HuH-7 (cell line): ENCODE measurements at regions not wholly inside any gene's neighbourhood (a gene's known extent, or its start where the extent isn't known, plus 50 kb on each side); places are given as distances from the start of the nearest gene placed in this dataset.

Experiments used
- DNase-seq: peaks from one replicate; pipeline ENCODE4 v3.0.0; 2011; ENCODE audit warnings: low spot score

- DNase-seq: no peak
Measured at GRCh38 chr21:28642891-28643290, 349.8 kb downstream of the LTN1 start.

- DNase-seq: no peak
Measured at GRCh38 chr21:28641731-28642130, 350.9 kb downstream of the LTN1 start.

- DNase-seq: no peak
Measured at GRCh38 chr21:28640326-28640725, 352.4 kb downstream of the LTN1 start.

GRCh38 chr21:28639737-28640136 lies 352.9 kb downstream of the LTN1 start:
- no peak for DNase-seq

GRCh38 chr21:28636752-28637691 lies 355.7 kb downstream of the LTN1 start:
- no peak for DNase-seq

GRCh38 chr21:28635541-28635940 lies 357.1 kb downstream of the LTN1 start:
- DNase-seq: no peak

- no peak for DNase-seq
Measured at GRCh38 chr21:28633839-28634555, 358.7 kb downstream of the LTN1 start.

- DNase-seq: no peak
Measured at GRCh38 chr21:28632755-28633408, 359.8 kb downstream of the LTN1 start.

- no peak for DNase-seq
Measured at GRCh38 chr21:28627691-28628090, 365.0 kb downstream of the LTN1 start.

GRCh38 chr21:28627261-28627660 lies 365.4 kb downstream of the LTN1 start:
- DNase-seq: no peak

GRCh38 chr21:28624626-28625025 lies 368.1 kb downstream of the LTN1 start:
- DNase-seq: no peak

GRCh38 chr21:28617300-28617699 lies 375.4 kb downstream of the LTN1 start:
- no peak for DNase-seq

GRCh38 chr21:28615276-28615675 lies 377.4 kb downstream of the LTN1 start:
- no peak for DNase-seq

- no peak for DNase-seq
Measured at GRCh38 chr21:28614791-28615190, 377.9 kb downstream of the LTN1 start.

GRCh38 chr21:28608646-28609045 lies 384.0 kb downstream of the LTN1 start:
- no peak for DNase-seq

- DNase-seq: no peak
Measured at GRCh38 chr21:28607545-28607944, 385.1 kb downstream of the LTN1 start.

GRCh38 chr21:28604946-28605537 lies 387.6 kb downstream of the LTN1 start:
- no peak for DNase-seq

- DNase-seq: no peak
Measured at GRCh38 chr21:28602546-28602945, 390.1 kb downstream of the LTN1 start.

GRCh38 chr21:28598214-28598613 lies 394.5 kb downstream of the LTN1 start:
- DNase-seq: no peak

GRCh38 chr21:28592205-28592865 lies 400.3 kb downstream of the LTN1 start:
- no peak for DNase-seq

GRCh38 chr21:28590676-28591075 lies 402.0 kb downstream of the LTN1 start:
- DNase-seq: no peak

GRCh38 chr21:28590026-28590425 lies 402.7 kb downstream of the LTN1 start:
- no peak for DNase-seq
